H1 (cell line): ENCODE measurements at regions not wholly inside any gene's neighbourhood (a gene's known extent, or its start where the extent isn't known, plus 50 kb on each side); places are given as distances from the start of the nearest gene placed in this dataset.

Source experiments
- ATF2 ChIP-seq: IDR thresholded peaks from 2 replicates; pipeline ENCODE4 v1.6.1; 2012; ENCODE audit warnings: low read length, inconsistent platforms
- CBX8 ChIP-seq: fragments of 300-800, 300-1000 bp; sonication (generic); IDR thresholded peaks from 2 replicates; pipeline ENCODE4 v1.7.1; 2016; ENCODE audit warnings: low read depth, low read length, borderline replicate concordance
- CHD7 ChIP-seq: fragments of 300-600 bp; sonication (generic); IDR thresholded peaks from 2 replicates; pipeline ENCODE4 v1.7.1; 2012; ENCODE audit warnings: low read length, moderate library complexity, mild to moderate bottlenecking, inconsistent platforms; ENCODE audit not compliant: insufficient replicate concordance
- CTCF ChIP-seq, 3 experiments: IDR thresholded peaks; 1 replicate in 2 of 3; 2 replicates in 1 of 3; pipeline versions ENCODE4 v1.5.1 to v1.6.1; 2011; ENCODE audit warnings: low read length in 3 of 3, mild to moderate bottlenecking in 3 of 3, inconsistent platforms in 2 of 3, low read depth in 1 of 3, moderate library complexity in 1 of 3; ENCODE audit not compliant: insufficient read depth in 1 of 3; ENCODE audit errors: control extremely low read depth in 1 of 3
- EP300 ChIP-seq, 2 experiments: IDR thresholded peaks; 1 replicate in 1 of 2; 2 replicates in 1 of 2; pipeline ENCODE4 v1.6.1; 2011 to 2012; ENCODE audit warnings: low read depth in 2 of 2, low read length in 2 of 2, mild to moderate bottlenecking in 2 of 2, borderline replicate concordance in 1 of 2, inconsistent platforms in 1 of 2, moderate library complexity in 1 of 2
- HDAC2 ChIP-seq, 2 experiments: fragments of 300-600 bp in 1 of 2; sonication (generic) in 1 of 2; IDR thresholded peaks; 2 replicates each; pipeline ENCODE4 v1.6.1; 2011 to 2012; ENCODE audit warnings: low read depth in 2 of 2, low read length in 2 of 2, mild to moderate bottlenecking in 2 of 2, moderate library complexity in 2 of 2, borderline replicate concordance in 1 of 2, inconsistent platforms in 1 of 2
- JUND ChIP-seq: IDR thresholded peaks from 2 replicates; pipeline ENCODE4 v1.6.1; 2011; ENCODE audit warnings: mild to moderate bottlenecking, improper control_type of control experiment, low read length
- KDM1A ChIP-seq: fragments of 200-600, 300-600 bp; sonication (generic); IDR thresholded peaks from 2 replicates; pipeline ENCODE4 v1.7.1; 2016; ENCODE audit warnings: mild to moderate bottlenecking, low read length, borderline replicate concordance
- MAX ChIP-seq: IDR thresholded peaks from 2 replicates; pipeline ENCODE4 v1.6.1; 2012; ENCODE audit warnings: inconsistent platforms
- NRF1 ChIP-seq: IDR thresholded peaks from 2 replicates; pipeline ENCODE4 v1.6.1; 2011; ENCODE audit warnings: mild to moderate bottlenecking, low read depth, low read length, improper control_type of control experiment
- POLR2A ChIP-seq, 2 experiments: IDR thresholded peaks; 1 replicate in 1 of 2; 2 replicates in 1 of 2; pipeline ENCODE4 v1.6.1; 2011; ENCODE audit warnings: low read depth in 2 of 2, low read length in 2 of 2, mild to moderate bottlenecking in 2 of 2; ENCODE audit errors: control extremely low read depth in 1 of 2
- YY1 ChIP-seq: IDR thresholded peaks from 2 replicates; pipeline ENCODE4 v1.6.1; 2011; ENCODE audit warnings: low read depth, mild to moderate bottlenecking, low read length
- ZNF274 ChIP-seq: IDR thresholded peaks from 2 replicates; pipeline ENCODE4 v1.7.0; 2012; ENCODE audit warnings: low read length, borderline replicate concordance; ENCODE audit errors: extremely low read depth

- no peak for TF ChIP-seq KDM1A
- TF ChIP-seq POLR2A (IDR thresholded peaks at IDR 0.05; ENCODE audit: control extremely low read depth in 1 of 2, low read depth in 2 of 2, low read length in 2 of 2), result no peak
- no peak for TF ChIP-seq EP300 (IDR thresholded peaks at IDR 0.05; ENCODE audit: borderline replicate concordance in 1 of 2, low read depth in 2 of 2, low read length in 2 of 2)
- no peak for TF ChIP-seq JUND
- no peak for TF ChIP-seq CTCF (IDR thresholded peaks at IDR 0.05; ENCODE audit: control extremely low read depth in 1 of 3, insufficient read depth in 1 of 3, low read depth in 1 of 3, low read length in 3 of 3)
- no peak for TF ChIP-seq MAX
- TF ChIP-seq HDAC2 (IDR thresholded peaks at IDR 0.05; ENCODE audit: borderline replicate concordance in 1 of 2, low read depth in 2 of 2, low read length in 2 of 2), result no peak
- no peak for TF ChIP-seq NRF1
- TF ChIP-seq ZNF274, result no peak
- TF ChIP-seq YY1, result no peak
- no peak for TF ChIP-seq ATF2
- TF ChIP-seq CHD7, result no peak
- TF ChIP-seq CBX8, result no peak
These were observed 187.3 kb upstream of the INTU start for GRCh38 chr4:127445471-127445870.
